GM19239 (cell line): ENCODE measurements at regions not wholly inside any gene's neighbourhood (a gene's known extent, or its start where the extent isn't known, plus 50 kb on each side); places are given as distances from the start of the nearest gene placed in this dataset.

Experiments
- DNase-seq: peaks from one replicate; pipeline ENCODE4 v3.0.0; 2011; ENCODE audit warnings: low spot score; ENCODE audit not compliant: insufficient read length
- FAIRE-seq: peaks from 2 replicates; lab custom pipeline; 2011; peaks lifted over from hg19 to GRCh38; lab: Jason Lieb, UNC

DNA sequence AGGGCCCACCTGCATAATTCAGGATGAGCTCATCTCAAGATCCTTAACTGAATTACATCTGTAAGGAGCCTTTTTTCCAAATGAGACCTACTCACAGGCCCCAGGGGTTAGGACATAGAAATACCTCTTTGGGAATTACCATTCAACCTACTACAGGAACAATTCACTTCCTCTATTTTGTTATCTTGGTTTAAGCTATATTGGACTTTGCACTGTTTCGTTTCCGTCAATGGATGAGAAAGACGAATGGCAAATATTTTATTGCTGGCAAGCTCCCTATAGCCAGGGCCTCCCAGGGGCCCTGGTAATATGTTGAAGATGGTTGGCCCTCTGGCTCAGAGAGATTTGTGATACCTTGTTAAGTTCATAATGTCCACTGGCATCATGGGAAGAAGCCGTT lies 384.2 kb upstream of the DUSP10 start:
- DNase-seq (no peak), FAIRE-seq (no peak)

DNA sequence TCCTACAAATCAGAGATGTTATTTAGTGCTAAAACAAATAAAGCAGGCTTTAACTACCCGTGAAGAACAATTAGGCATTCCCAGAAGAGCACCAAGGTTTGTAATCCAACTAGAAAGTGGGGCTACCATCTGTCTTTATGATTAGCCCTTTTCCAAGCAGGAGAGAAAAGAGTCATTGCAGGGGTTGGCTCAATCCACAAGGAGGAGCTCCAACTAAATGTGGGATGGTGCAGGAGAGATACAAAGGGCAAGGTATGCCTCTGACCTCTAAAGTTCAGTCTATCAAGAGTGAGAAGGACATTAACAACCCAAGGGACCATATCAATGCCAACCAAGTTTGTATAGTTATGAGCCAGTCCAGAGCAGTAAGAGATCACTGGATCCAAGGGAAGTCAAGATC lies 382.7 kb upstream of the DUSP10 start:
- DNase-seq: no peak
- no peak for FAIRE-seq

DNA sequence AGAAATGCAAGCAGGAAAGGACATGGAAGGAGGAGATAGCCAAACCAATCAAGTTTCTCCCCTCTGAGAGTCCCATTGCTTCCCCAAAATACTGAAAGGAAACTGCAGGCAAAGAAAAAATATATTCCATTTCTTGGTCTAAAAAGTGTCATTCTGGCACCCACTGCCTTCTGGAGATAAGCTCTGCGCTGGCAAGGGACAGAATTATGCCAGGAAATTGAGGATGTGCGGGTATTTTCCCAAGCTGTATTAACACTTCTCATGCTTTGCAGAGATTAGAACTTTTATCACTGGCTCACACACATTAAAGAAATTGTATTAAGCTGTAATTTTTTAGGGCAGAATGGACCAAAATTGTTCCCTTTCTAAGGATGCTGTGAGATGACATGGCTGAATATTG lies 381.2 kb upstream of the DUSP10 start:
- DNase-seq (no peak), FAIRE-seq (no peak)

DNA sequence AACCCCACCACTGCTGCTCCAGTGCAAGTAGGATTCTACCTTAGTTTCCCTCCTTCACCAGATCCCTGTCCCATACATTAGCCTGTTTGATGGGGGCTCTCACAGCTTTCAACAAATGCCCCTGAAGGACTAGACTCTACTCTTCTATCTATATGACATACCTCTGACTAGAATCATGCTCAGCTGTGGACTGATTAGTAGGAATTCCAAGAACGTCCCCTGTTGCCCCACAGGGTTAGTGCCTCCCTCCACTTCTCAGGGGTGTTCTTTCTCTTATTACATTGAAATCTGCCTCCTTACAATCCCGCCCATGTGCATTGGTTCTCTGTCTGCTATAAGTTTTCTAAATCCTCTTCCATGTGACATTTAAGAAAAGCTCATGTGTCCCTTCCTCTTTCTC lies 375.9 kb upstream of the DUSP10 start:
- DNase-seq (no peak), FAIRE-seq (no peak)

DNA sequence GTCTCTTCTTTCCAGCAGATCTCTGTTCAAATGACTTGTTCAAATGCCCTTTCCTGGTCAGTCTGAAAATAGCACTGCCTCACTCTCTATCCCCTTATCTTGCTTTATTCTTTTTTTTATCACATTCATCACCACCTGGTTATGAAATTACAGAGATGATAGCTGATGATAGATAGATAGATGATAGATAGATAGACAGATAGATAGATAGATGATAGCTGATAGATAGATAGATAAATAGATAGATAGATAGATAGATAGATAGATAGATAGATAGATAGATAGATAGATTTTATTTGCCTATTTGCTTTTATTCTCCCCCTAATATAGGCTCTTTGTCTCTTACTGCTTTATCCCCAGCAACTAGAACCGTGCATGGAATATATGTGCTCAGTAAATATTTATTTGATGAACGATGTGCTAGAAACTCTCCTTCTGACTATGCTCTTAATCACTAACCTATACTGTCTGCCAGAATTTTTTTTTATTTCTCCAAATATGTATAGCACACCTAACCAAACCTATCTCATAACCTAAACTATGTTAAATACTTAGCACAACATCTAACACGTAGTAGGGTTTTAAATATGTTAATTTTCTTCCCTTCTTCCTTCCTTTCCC lies 372.8 kb upstream of the DUSP10 start:
- no peak for DNase-seq
- FAIRE-seq: no peak

DNA sequence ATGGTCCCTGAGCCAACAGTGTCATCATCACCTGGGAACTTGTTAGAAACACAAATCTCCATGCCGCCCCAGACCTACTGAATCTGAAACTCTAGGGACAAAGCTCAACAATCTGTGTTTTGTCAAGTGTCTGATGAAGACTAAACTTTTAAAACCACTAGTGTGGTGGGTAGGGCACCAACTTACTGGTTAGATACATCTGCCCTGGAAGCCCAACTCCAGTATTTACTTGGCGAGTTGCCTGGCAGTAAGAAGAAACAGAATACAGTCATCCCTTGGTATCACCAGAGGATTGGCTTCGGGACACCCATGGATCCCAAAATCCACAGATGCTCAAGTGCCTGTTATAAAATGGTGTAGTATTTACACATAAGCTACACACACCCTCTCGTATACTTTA lies 367.9 kb upstream of the DUSP10 start:
- DNase-seq (no peak), FAIRE-seq (no peak)

DNA sequence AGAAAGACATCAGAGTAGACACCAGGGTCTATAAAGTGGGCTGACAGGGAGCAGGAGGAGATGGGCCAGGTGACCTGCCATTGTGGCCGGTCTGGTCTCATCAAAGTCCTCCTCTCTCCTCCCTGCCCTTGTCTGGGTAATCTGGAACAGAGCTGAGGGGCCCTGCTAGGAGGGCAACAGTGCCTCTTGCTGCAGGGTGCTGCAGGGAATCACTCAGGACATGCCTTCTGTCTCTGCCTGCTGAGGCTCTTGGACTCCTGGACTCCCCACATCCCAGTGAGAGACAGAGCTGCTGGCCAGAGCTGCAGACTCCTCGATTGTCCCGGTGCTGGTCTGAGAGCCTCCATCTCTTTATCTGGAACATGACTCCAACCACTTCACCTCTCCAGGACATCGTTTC lies 366.1 kb upstream of the DUSP10 start:
- FAIRE-seq (no peak), DNase-seq (no peak)

DNA sequence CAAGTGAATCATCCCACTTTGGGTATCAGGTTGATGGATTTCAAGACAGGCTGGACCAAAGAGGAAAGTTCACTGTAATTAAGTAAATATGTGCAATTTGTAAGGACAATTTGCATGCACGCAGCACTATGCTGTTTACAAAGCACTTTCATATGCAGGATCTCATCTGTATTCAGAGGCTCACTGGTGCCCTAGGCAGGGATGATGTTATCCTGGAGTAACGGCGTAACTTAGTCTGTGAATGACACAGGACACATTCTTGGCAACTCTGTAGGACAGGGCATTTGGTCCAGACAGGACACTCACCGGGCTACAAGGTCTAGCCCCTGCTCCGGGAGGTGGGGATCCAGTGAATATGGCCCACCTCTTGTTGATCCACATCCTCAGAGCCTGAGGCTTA lies 365.4 kb upstream of the DUSP10 start:
- FAIRE-seq (no peak), DNase-seq (no peak)

DNA sequence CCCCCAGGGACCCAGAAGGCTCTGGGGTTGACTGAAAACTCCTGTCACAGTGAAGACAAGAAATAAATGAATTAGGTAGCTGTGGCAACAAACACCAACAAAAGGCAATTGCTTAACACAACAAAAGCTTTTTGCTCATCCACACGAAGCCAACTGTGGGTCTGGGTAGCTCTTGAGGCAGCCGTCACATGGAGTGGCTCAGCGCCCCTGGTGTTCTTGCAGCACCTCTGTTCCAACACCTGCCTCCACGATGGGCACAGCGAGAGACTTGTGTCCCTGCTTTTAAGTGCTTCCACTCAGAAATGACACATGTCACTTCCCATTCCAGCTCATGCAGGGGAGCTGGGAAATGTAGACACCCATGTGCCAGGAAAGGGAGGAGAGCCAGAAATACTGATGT lies 364.5 kb upstream of the DUSP10 start:
- FAIRE-seq: no peak
- no peak for DNase-seq

DNA sequence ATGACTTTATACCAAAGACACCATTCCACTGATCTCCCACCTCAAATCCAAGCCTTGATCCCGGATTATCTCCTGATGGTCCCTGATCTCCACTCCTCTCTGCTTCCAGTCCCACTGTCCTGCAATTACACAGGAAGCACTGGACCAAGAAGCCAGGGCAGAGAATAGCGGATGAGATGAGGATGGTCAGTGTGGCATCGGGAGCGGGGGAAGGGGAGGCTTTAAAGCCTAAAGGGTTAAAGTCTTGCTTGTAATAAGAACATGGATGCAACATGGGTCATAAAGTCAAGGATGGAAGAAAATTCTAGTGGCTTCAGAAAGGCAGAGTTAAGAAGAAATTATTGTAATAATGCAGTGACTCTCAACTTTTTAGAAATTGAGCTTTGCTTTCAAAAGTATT lies 364.0 kb upstream of the DUSP10 start:
- FAIRE-seq (no peak), DNase-seq (no peak)

DNA sequence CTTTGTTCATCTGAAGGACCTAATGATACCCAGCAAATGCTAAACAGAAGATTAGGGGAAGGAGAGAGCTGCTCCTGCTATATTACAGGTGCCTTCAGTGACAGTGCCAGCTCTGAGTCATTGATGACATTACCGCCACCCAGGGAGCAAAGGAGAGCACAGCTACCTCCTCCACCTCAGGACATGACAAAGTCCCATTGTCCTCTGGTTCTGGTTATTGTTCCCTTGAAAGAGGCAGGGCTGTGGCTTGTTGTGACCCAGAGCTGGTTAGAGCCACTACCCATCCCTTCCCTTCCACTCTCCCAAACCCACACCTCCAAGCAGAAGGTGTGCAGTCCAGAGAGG lies 363.5 kb upstream of the DUSP10 start:
- no peak for DNase-seq
- no peak for FAIRE-seq

DNA sequence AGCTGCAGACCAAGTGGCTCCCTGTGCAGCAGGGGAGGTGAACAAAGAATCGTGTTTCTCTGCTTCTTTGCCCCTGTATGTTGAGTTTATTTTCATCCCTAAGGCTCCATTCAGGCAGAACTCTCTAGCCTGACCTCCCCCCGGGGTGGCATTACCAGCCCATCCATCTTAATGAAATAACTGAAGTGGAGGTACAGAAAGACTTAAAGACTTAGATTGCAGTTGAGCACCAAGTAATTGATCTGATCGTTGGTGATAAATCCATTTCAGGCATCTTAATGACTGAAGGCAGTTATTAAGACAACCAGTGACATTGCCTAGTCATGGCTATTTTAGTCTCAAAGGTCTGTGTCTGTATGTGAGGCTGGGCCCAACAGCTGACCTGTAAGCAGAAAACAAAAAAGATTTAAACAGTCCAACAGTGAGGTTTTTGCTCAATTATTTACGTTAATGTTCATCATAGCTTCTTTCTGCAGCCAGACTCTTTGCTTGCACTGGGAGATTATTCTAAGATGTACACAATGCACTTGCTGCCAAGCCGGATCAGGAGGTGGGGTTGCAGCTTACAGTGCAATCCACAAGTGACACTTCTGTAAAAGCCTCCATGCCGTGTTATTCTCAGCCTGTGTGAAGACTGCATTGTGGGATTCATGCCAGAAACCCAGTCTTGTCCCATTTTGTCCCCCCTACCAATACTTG lies 363.0 kb upstream of the DUSP10 start:
- FAIRE-seq (no peak), DNase-seq (no peak)

DNA sequence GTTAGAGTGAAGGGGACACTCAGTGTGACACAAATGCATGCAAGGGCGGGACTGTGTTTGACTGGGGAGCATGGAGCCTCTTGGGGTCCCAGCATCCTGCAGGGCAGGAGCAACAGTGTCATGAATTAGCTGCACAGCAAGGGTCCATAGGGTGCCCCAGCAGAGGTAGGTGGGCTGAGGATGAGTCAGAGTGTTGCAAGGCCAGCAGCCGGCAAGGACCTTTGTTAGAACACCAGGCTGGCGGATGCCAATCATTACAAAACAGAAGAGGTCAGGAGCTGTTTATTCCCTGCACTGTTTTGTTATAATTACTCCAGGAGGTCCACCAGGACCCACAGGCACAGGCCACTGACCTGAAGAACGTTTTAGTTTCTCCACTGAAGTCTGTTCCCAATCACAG lies 362.2 kb upstream of the DUSP10 start:
- DNase-seq: no peak
- FAIRE-seq: no peak

DNA sequence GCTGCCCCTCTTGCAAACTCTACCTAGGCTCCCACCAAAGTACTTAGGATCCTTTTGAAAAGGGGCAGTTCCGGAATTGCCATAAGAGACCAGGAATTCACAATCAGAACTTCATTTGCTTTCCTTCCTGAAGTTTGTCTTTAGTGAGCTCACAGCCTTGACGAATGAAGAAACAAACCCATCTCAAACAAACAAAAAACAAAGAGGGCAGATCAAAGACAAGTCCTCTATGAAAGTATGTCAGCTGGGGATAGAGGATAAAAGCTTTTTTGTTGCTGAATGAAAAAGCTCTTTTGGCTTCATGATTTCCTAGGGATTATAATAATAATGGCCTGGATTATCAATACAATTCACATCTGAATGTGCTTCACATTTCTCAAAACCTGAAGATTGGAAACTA lies 357.9 kb upstream of the DUSP10 start:
- DNase-seq: no peak
- FAIRE-seq: no peak

DNA sequence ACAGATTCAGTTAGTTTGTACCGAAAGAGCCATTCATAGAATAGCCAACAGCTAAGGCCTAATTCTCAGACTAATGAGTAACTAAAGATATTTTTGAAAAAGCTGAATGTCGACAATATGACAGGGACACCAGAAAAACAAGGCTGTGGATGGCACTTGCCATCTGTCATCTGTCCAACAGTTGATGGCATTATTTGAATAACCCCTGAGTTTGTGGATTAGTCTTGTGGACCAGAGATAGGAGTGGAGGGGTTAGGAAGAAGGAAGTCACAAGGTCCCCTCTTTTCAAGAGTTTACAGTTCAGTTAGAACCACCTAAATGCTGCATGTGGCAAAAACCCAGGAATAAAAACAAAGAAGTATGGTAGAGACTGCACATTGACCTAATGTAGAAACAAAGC lies 356.5 kb upstream of the DUSP10 start:
- FAIRE-seq: no peak
- DNase-seq: no peak

DNA sequence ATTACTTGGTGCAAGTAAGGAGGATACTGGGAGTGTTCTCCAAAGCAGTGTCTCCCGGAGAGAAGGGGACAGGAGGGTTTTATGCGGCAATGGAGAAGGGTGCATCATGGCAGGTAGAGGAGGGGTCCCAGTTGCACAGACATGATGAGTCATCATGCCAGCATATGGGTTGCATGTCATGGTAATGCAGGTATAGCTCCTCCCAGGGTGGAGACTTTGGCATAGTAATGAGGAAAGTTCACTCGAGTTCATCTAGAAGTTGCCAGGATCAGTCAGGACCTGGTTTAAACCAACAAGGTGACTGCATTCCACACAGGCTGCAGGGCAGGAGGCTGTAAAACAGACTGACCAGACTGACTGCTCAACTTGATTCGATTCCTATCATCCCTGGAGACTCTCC lies 355.7 kb upstream of the DUSP10 start:
- DNase-seq: no peak

DNA sequence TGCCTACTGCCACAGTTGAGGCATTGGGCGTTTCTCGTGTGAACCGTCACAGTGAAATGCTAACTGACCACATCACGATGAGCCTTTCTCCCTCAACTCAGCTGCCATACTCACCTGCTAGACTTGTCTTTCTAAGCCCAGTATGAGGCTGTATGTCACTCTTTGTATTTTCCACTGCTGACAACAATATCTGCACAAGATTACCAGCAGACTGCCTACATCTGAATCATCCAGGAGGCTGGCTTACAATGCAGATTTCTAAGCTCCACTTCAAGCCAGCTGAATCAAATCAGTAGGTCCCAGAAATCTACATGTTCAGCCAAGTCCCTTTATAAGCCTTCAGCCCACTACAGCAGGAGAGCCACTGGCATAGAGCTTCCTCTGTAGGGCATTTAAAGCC lies 355.0 kb upstream of the DUSP10 start:
- FAIRE-seq (no peak), DNase-seq (no peak)

More for the DNA sequence above, 355.7 kb upstream of the DUSP10 start:
- FAIRE-seq: no peak

DNA sequence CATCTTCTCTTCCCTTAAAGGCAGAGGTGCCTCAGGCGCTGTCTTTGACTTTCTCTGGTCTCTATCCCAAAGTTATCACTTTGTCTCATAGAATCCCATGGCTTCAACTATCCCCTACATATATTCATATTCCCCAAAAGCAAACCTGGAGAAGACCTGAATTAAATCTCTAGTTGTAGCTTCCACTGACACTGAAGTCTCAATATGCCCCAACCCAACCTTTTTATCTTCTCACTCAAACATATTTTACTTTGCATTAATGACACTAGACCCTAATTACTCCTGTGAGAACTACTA lies 354.5 kb upstream of the DUSP10 start:
- no peak for DNase-seq
- no peak for FAIRE-seq

DNA sequence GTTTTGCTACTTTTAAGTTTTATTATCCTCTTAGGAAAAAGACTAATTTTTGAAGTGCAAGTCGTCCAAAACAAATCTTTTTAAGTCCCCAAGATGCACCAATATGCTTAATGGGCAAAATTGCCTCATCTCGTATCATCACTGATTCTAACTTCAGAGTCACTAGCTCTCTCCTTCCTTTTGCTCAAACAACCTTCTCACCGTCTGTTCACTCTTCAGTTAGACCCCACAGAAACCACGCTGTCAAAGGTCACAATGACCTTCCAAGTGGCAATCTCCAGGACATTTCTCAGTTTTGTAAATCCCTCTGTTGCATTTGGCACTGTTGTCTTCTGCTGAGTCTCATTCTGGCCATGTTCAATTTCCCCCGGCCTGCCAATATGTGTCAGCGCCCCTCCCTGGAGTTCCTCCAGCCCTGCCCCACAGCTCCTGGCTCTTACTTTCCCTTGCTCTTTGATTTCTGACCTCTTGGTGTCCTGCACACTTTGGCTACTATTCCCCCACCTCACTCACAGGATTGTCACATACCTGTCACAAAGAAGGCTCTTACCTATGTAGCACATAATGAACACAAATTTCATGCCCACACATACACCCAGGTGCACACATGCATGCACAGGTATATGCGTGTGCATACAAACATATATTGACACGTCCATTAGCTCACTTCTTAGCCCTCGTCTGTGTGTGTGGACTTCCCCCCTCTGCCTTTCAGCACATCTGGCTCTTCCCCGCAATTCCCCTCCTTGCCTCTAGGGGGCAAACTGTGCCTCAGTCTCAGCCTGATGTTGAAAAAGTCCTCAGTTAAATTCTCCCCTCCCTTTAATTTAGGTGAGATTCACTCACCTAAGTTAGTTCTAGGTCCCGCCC lies 354.0 kb upstream of the DUSP10 start:
- DNase-seq (peak; percentile 52), FAIRE-seq (peak; percentile 87)

DNA sequence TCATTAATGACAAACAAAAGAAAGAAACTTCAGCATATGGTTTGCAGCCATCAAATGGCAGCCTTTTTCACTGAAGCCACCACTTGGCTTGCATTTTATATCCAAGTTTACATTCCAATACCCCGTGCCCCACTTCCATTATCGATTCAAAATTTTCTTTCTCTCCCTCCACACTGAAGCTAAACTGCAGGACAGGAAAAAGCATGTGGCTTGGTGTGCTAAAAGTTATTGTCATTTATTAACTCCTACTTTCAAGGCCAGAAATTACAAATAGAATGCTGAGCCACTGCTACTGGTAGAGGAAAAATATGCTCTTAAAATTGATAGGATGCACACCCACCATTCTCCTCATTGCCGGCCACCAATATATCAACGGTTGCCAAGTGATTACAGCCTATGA lies 351.6 kb upstream of the DUSP10 start:
- no peak for DNase-seq
- peak; percentile 23 for FAIRE-seq

DNA sequence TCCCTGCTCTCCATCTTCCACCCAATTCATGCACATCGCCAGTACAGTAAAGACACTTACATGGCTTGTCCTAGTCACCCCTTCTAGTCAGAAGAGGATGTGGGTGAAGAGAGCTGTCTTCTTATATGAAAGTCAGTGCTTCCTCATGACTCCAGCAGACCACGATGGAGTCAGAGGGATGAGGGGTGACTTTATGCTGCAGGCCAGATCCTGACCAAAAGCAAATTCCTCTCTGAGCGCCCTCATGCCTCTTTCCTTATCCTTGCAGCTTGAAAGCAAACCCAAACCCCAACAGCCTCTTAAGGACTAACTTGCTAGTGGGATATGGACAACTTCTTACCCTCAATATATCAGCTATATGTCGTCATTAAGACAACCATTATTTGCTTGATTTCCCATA lies 348.2 kb upstream of the DUSP10 start:
- FAIRE-seq (no peak), DNase-seq (no peak)
